ENCODE measurements at regions not wholly inside any gene's neighbourhood (a gene's known extent, or its start where the extent isn't known, plus 50 kb on each side); places are given as distances from the start of the nearest gene placed in this dataset.
"Not testable (repeated sequence)": the region's sequence is repeated elsewhere in the genome, so short reads cannot be mapped to it uniquely, and the experiment has no call there.

DNA sequence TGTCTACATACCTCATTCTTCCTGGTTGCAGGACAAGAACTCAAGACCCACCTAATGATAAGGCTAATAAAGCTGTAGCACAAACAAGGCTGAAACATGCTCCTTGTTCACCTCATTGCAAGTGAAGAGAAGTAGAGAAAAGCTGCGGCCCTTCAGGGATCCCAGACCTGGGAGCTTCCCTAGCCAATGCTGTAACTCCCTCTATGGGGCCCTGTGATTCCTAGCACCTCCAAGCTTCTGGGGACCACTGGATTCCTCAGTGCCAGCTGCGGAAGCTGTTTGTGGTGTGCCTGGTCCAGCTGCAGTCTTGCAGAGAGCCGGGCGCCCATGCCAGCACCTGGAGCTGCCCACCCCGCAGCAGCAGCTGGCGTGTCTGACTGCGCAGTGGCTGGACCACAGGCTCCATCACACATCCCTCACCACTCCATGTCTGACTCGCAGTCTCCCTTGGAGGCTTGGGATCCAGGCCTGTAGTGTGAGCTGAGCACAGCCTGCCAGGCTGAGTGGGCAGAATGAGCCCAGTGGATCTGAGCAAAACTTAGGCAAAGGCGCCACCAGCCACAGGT lies 737.2 kb upstream of the GJE1 start:
- DNase-seq (ENCODE audit: low read depth) = no peak

DNA sequence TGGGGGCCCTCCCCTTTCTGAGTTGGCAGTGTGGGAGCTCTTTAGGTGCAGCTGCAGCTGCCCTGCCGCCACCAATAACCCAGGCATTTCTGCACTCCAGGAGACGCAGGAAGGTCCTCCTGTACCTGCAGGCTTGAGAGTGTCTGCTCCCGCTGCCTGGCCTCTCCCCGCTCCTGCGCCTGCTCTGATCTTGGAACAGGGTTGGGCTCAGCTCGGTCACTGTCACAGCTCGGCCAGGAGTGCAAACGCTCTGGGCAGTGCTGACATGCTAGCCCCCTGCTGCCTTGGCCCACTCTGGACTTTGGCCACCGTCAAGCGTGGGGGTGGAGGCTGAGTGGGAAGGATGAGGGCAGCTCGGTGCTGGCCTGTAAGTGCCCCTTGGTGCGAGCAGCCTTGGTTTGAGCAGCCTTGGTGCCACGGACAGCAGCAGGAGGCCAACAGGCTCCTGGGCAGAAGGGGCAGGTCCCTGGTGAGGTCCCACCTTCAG lies 738.1 kb upstream of the GJE1 start:
- no peak for DNase-seq (ENCODE audit: low read depth)

DNA sequence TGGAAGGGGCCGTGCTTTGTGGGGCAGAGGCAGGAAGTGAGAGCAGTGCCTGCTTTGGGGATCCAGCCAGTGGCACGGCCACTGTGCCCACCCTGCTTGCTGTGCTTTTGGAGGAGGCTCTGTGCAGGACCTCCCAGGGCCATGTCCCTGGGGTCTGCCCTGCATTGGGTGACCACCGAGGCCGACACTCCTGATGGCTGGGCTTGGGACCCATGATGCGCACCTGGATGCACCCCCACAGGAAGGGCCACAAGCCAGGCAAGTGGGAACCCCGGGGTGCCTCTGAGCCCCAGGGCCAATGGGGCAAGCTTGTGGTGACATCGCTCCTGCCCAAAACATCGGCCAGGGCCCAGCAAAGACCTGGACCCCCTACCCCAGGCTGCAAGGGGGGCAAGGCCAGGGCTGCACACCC lies 738.6 kb upstream of the GJE1 start:
- DNase-seq (ENCODE audit: low read depth) = no peak

DNA sequence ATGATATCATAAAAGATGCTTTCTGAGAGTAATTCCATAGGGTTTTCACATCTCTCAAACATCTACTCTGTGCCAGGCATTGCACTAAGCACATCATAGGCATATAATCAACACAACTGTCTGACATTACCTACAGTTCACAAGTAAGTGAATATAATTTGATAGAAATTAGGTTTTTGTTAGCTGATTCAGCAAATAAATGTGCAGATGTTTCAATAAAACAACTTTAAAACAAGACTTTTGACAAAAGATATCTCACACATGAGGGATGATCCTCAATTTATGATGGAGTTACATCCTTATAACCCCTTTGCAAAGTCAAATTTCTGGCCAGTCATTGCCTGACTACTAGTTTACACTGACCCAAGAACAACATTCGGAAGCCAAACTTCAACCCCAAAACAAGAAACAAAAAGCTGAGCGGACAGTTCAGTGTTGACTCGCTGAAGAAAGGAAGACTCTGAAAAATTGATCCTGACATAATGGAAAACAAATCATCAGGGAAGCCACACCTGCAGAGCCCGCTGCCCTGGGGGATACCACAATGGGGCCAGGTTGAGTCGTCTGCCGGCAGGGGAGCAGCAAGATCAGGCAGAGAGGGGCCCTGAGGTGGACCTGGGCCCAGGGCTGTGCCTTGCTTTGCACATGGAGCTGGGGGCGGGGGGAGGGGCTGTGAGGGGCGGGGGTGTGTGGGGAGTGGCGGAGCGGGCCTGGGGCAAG lies 739.2 kb upstream of the GJE1 start:
- DNase-seq (ENCODE audit: low read depth) = no peak

DNA sequence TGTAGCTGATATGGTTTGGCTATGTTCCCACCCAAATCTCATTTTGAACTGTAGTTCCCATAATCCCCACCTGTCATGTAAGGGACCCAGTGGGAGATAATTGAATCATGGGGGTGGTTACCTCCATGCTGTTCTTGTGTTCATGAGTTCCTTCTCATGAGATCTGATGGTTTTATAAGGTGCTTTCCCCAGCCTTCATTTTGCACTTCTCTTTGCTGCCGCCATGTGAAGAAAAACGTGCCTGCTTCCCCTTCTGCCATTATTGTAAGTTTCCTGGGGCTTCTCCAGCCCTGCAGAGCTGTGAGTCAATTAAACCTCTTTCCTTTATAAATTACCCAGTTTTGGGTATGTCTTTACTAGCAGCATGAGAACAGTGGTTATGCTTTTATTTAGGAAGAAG lies 741.6 kb upstream of the GJE1 start:
- DNase-seq (ENCODE audit: low read depth) = not testable (repeated sequence)

DNA sequence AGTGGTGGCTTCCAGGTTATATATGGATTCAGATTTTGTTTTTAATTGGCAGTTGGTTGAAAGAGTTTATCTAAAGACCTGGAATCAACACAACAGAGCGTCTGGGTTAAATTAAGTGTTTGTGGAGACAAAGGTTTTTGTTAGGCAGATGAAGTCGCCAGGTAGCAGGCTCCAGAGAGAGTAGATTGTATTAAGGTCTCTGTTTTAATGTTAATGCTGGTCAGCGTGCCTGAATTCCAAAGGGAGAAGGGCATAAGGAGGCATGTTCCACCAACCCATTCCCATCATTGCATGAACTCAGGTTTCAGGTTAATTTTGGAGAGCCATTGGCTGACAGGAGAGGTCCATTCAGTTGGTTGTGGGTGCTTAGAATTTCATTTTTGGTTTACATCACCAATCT lies 744.1 kb upstream of the GJE1 start:
- DNase-seq (ENCODE audit: low read depth) = no peak

DNA sequence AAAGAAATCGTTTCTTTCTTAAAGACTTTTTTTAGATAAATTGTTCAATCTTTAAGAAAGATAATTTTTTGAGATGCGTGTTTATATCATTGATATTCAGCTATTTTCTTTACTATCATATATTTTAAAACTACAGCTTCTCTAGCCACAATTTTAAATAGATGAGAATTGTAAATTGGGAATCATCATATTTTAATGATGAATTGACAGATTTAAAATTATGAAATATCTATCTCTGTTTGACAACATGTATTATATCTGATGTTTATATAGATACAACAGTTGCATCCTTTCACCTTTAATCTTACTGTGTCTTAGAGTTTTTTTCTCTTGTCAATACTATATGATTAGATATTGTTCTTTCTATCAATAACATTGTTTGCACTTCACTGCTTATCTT lies 762.3 kb upstream of the GJE1 start:
- no peak for DNase-seq (ENCODE audit: low read depth)

DNA sequence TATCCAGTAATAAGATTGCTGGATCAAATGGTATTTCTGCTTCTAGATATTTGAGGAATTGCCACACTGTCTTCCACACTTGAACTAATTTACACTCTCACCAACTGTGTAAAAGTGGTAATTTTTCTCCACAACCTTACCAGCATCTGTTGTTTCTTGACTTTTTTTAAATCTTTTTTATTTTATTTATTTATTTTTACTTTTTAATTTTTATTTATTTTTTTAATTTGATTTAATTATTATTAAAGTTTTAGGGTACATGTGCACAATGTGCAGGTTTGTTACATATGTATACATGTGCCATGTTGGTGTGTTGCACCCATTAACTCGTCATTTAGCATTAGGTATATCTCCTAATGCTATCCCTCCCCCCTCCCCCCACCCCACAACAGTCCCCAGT lies 765.9 kb upstream of the GJE1 start:
- not testable (repeated sequence) for DNase-seq (ENCODE audit: low read depth)

DNA sequence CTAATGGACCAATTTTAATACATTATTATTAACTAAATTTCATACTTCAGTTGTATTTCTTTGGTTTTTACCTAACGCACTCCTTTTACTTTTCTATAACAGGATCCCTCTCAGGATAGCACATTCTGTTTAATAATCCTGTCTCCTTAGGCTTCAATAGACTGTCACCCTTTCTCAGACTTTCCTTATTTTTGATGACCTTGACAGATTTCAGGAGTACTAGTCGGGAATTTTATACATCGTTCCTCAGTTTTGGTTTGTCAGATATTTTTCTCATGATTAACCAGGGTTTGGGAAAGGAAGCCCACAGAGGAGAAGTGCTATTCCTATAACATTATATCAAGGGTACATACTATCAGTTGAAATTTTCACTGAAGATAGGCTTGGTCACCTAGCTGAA lies 768.0 kb upstream of the GJE1 start:
- DNase-seq (ENCODE audit: low read depth) = no peak

DNA sequence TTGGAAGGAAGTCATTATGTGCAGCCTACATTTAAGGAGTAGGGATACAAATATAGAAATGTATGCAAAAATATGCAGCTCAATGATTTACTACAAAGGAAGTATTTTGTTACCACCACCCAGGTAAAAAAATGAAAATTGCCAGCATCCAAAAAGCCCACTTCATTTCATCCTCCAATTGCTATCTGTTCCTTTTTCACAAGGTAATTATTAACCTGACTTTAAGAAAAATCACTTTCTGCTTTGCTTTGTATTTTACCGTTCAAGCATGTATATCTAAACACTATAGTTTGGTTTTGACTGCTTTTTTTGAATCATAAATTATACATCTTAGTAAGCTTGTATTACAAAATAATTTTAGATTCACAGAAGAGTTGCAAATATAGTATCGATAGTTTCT lies 768.5 kb upstream of the GJE1 start:
- no peak for DNase-seq (ENCODE audit: low read depth)

DNA sequence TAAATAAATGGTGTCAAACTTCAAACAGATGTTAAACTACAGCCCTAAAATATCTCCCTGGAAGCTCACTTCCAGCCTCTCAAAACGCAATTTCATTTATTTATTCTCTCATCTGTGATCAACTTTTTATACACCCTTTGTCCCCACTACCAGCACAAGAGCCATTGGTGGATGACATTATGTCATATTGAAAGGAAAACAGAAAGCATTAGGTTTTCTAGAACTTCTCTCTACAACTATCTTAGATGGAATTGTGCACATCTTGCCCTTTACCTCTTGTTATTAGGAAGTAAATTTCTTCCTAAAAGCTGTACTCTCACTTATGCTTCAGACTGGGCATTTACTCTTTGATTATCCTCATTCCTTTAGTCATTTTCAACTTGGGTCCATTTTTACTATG lies 771.2 kb upstream of the GJE1 start:
- DNase-seq (ENCODE audit: low read depth) = no peak

DNA sequence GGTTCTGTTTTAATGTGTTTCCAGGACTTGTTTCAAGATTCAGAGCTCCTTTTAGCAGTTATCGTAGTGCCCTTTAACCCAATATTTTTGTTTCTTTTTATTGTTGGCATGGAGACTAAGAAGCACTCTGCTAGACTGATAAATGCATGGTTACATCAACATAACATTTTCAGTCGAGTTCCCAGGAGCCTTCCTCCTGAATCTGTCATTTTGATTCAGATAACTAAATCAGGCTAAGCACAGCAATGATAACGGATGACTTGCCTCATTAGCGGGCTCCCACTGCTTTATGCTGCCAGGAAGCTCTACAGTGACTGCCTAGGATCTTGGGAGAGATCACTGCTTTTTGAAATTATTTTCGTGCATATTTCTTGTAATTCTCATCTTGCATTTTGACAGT lies 772.8 kb upstream of the GJE1 start:
- no peak for DNase-seq (ENCODE audit: low read depth)

DNA sequence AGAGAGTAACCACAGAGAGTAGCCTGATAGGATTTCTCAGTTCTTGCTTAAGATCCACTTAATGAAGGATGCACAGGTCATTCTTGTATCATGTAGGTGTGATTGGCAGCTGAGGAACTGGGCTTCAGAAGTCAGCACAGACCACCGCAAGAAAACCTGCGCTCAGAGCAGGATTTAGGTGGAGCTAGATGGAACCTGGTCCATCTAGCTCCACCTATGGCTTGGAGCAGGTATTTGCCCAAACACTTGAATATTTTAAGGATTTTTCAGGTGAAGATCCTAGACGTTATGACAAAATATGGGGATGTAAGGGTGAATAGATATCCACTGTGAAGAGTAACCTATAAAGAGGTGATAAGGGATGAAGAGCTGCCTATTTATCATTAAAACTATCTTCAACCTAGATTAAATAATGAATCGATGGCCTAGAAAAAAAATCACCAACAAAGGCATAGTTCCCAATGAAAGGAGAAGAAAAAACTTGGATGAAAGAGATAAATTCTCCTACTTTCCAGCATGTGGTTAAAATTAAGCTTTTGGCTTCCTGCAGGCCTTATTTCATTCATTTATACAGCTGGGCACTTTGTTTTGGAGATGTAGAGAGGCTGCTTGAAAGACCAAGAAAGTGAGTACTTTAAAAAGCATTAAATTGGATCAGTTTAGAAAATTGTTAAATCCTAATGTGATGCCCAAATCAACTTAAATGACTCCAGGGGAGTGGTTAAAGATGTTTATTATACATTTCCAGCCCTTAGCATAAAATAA lies 778.4 kb upstream of the GJE1 start:
- DNase-seq (ENCODE audit: low read depth) = no peak

DNA sequence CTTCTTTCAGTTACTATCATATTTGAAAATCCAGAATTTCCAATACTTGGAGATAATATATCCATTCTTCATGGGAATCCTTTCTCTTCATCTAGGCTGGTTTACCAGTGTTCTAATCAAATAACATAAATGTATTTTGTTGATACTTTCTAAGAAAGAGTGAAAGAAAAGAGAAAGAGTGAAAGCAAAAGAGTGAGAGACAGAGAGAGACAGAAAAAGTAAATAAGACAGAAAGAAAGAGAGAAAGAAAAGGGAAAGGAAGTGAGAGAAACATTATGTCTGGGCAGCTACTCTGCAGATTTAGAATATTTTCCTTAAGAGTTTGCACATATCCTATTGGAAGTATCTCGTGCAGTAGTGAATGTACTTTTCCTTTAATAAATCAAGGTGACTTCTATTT lies 781.0 kb upstream of the GJE1 start:
- no peak for DNase-seq (ENCODE audit: low read depth)

DNA sequence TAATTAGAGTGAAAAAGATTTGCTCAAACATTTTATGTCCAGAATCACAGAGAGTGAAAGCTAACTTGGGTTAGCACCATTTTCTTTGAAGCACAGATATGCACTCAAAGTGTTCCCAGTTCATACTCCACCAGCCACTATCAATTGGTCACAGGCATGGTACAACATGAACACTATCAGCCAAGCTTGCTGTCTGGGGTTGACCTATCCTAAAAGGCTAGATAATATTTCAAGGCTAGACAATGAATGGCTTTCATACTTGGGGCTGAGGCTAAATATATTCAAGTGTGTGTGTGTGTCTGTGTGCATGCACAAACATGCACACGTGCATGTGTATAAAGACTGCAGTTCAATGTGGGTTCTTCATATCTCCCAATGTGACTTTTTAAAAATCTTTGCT lies 783.0 kb upstream of the GJE1 start:
- DNase-seq (ENCODE audit: low read depth) = no peak

DNA sequence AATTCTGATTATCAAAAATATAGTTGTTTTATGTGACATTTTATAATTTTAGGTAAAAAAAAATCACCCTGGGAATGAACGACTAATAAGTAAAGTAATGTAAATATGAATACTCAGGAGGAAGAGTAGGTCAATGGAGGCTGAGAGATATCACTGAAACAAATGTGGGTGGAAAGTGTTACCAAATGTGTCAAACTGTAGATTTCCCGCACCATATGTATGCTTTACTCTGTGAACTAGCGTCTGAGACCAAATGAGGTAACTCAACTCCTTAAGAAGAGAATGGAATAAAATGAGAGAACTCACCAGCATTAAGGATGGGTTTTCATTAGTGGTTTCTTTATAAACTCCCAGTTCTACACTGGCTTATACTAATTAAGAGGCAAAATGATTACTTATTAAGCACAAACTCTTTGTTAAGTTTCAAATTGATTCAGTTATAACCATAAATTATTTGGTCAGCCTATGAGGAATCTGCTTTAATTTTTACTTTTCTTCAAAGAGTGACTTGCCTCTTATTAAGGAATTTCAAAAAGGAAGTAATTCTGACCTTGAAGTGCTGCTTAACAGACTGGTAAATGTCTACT lies 784.7 kb upstream of the GJE1 start:
- DNase-seq (ENCODE audit: low read depth) = no peak

DNA sequence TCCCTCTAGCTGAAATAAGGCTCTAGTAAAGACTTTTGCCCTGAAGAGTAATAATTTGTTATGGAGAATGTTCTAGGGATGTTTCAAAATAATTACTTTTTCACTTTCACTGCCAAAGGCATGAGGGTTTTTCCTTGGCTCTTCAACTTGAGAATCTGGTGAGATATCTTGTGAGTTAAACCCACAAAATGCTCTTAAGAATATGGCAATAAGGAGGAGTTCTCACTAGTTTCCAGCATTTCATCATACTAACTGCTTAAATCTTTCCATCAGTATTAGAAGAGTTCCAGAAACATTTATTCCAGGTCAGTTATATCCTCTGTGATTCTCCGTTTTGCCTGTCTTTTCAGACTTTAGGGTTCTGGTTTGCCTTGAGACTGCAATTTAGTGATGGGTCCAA lies 785.6 kb upstream of the GJE1 start:
- DNase-seq (ENCODE audit: low read depth) = no peak

DNA sequence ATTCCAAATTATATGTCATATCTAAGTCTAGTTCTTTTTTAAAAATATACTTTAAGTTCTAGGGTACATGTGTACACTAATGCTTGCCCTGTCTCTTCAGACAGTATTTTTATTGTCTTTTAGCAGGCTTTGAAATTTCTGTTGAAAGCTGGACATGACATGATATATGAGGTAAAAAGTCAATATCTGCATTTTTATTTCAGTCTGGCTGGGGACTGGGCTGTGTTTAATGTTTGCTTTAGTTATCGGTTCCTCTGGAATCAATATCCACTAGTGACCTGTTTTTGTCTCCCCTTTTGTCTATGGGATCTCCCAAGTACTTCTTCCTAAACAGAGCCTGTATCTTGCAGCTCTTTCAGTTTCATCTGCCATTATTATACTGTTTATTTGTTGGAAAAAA lies 786.2 kb upstream of the GJE1 start:
- no peak for DNase-seq (ENCODE audit: low read depth)

DNA sequence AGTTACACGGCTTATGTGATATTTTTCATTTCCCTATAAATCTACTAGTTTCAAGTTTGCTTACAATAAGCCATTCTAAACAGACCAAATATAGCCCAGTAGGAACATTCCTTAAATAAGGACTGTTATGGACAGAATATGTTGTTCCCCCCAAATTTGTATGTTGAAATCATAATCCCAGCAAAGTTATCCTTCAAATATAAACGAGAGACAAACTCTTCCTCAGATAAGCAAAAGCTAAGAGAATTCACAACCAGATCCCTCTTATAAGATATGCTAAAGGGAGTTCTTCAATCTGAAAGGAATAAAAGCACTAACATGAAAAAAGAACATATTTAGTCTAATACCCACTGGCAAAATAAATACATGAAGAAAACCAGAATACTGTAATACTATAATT lies 795.5 kb upstream of the GJE1 start:
- DNase-seq (ENCODE audit: low read depth) = no peak

DNA sequence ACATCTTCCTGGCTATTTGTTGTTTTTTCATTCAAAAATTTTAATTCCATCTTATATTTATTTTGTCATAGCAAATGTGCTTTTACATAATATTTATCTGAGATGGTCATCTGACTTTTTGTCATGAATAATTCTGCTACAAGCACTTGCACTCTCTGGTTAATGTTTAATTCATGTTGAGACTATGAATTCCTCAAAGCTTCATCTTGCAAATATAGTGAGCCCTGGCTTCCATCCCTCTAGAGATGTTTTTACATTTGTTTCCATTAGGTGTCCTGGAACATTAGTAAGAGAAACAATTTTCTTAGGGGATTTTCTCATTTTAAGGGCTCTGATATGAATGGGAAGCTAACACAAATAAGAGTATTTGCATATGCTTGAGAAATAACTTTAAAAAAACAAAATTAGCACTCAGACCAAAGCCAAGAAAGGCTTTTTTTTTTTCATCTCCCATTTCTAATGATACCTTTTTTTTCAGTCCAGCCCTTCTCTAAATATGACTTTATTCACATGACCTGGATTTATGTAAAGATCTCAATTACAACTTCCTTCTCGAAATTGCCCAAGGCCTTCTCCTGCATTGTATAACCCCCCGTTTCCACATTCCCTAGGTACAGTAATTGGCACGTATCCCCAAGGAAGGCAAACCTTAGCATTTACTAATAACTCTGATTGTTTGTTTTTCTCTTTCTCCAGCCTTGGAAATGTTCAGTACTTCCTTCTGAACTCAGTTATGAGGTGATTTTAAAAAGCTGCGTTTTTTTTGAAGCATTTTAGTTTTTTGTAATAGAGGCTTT lies 797.0 kb upstream of the GJE1 start:
- no peak for DNase-seq (ENCODE audit: low read depth)

DNA sequence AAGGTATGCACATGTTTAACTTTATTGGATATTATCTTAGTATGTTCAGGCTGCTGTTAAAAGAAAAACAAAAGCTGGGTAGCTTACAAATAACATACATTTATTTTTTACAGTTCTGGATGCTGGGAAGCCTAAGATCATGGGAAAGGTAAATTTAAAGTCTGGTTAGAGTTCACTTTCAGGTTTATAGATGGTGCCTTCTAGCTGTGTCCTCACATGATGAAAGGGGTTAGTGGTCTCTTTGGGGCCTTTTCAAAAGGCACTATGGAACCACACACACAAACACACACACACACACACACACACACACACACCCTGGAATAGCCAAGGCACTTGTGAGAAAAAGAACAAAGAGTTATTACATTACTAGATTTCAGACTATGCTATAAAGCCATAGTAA lies 805.8 kb upstream of the GJE1 start:
- DNase-seq (ENCODE audit: low read depth) = no peak

Data from myocyte (in vitro differentiated cells).